GM12892 (cell line): ENCODE measurements at regions not wholly inside any gene's neighbourhood (a gene's known extent, or its start where the extent isn't known, plus 50 kb on each side); places are given as distances from the start of the nearest gene placed in this dataset.

ENCODE experiments used
- DNase-seq: peaks from one replicate; pipeline ENCODE4 v3.0.0; 2011; ENCODE audit not compliant: insufficient read length
- FAIRE-seq: peaks from 2 replicates; lab custom pipeline; 2011; peaks lifted over from hg19 to GRCh38; lab: Jason Lieb, UNC
- POLR2A ChIP-seq: IDR thresholded peaks from 2 replicates; pipeline ENCODE4 v1.6.1; 2011; ENCODE audit warnings: low read depth, low read length, control low read depth
- POLR2AphosphoS5 ChIP-seq: IDR thresholded peaks from 2 replicates; pipeline ENCODE4 v1.6.1; 2011; ENCODE audit warnings: low read depth, low read length, control low read depth
- TAF1 ChIP-seq: IDR thresholded peaks from 2 replicates; pipeline ENCODE4 v1.6.1; 2011; ENCODE audit warnings: low read depth, mild to moderate bottlenecking, control low read depth, low read length, borderline replicate concordance

DNA sequence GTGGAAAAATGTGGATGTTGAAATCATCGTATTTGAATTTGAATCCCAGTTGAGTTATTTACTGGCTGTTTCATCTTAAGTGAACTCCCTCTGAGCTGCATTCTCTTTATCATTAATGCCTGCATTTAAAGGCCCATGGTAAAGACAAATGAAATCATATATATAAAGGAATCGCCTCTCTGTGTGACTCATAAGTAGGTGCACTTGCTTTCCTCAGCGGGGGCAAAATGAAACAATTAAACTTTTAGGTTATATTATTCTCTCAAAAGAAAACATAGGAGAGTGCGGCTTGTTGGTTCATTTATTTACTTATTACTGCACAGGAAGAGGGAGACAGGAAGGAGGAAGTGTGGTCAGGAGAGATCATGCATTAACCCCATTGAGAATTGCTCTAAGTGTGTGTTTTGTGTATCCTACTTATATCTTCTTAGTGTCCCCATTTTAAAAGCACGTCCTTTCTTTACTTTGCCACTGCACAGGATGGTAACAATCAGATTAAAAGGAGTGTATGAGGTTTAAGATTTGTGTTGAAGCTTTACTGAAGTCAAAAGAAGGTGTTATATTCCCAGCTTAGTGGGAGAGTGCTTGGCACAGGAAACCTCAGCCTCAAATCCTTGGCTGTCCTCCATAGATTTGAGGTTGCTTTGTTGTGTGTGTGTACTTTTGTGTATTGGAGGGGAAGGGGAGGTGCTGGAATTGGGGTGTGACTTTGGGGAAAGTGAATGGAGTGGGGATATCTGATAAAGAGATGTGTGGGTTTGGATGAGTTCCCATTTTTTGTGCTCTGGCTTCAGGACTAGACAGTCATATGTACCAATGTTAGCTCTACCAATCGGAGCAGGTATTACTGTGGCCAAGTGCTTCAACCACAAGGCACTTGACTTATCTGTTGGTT is 595.8 kb upstream of the NR2F2 start:
- no peak for FAIRE-seq
- DNase-seq: no peak
- TF ChIP-seq POLR2AphosphoS5 (no peak), POLR2A (no peak), TAF1 (no peak)

GRCh38 chr15:95737060-95737459 is 593.4 kb upstream of the NR2F2 start:
- DNase-seq (no peak), FAIRE-seq (no peak)
- TF ChIP-seq POLR2AphosphoS5 (no peak), TAF1 (no peak), POLR2A (no peak)

DNA sequence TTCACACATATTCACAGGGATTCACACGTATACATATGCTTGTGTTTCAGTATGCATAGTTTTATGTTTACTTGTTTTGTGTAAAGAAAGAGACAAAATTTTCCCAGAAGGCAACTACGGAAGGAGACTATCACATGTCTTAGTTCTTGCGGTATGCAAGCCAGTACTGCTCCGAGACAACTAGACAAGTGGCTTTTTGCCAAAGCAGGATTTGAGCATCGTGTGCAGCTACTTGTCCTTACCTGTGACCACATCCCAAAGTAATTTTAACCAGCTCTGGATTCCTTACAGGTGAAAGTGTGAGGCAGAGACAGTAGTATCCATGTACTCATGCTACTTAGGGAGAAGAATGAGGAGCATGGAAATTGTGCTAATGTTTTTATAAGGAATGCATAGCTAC is 591.4 kb upstream of the NR2F2 start:
- no peak for FAIRE-seq
- TF ChIP-seq POLR2AphosphoS5 (no peak), POLR2A (no peak), TAF1 (no peak)
- no peak for DNase-seq

DNA sequence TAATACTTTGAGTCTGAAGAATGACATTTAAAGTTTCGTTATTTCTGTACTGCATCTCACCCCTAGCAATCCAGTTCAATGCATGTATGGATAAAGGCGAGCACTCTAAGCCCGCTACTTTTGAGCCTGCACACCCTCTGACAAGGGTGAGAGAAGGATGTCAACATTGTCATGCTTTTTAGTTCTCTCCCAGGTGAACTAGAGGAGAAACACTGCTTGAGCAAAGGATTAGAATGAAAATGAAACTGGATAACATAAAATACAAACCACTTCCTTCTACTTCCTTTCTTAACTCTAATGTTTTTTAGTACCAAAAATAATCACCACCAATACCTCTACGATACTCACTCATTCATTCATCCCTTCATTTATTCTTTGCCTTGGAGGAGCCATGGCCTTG is 588.7 kb upstream of the NR2F2 start:
- no peak for FAIRE-seq
- TF ChIP-seq POLR2A (no peak), POLR2AphosphoS5 (no peak), TAF1 (no peak)
- no peak for DNase-seq

DNA sequence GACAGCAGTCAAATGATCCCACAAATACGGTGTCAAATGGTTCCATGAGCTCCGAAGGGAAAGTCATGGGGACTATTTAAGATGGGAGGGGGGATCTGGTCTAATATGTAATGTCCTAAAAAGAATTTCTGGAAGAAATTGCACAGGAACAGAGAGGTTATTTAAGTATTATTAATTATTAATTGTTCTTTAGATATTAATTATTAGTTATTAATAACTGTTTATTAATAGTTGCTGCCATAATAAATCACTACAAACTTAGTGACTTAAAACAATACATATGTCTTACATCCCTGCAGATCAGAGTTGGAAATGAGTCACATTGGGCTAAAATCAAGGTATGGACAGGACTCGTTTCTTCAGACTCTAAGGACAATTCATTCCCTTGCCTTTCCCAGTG is 588.2 kb upstream of the NR2F2 start:
- no peak for DNase-seq
- TF ChIP-seq TAF1 (no peak), POLR2AphosphoS5 (no peak), POLR2A (no peak)
- no peak for FAIRE-seq

DNA sequence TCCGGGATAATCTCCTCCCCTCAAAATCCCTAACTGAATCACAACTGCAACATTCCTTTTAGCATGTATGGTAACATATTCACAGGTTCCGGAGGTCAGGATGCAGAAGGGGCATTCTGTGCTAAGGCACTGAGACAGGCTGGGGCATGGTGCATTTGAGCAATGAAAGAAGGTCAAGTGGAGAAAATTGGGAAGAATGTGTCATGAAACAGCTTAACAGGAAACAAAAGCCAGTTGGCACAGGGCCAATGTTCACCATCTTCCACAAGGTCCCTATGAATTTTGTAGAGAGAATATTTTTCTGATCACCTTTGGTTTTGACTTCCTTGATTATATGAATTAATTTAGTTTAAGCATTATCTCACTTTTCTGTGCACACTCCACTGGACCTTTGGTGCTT is 587.7 kb upstream of the NR2F2 start:
- FAIRE-seq: no peak
- TF ChIP-seq POLR2AphosphoS5: no peak
- no peak for TF ChIP-seq POLR2A
- TF ChIP-seq TAF1: no peak
- no peak for DNase-seq

DNA sequence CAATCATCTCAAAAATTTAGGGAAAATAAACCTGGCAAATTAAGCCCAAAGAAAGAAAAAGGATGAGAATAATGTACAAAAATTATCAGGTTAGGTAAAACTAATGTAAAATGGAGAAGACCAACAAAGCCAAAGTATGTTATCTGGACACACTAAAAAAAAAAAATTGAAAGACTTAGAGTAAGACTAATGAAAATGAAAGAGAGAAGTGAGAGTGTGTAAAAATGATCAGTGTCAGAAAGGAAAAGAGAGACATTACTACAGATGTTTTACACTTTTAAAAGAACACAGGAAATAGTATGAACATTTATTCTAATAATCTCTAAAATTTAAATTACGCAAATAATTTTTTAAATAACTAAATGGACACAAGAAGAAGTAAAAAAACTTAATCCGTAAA is 573.3 kb upstream of the NR2F2 start:
- FAIRE-seq (no peak), DNase-seq (no peak)
- TF ChIP-seq POLR2AphosphoS5: no peak
- TF ChIP-seq POLR2A: no peak
- no peak for TF ChIP-seq TAF1

DNA sequence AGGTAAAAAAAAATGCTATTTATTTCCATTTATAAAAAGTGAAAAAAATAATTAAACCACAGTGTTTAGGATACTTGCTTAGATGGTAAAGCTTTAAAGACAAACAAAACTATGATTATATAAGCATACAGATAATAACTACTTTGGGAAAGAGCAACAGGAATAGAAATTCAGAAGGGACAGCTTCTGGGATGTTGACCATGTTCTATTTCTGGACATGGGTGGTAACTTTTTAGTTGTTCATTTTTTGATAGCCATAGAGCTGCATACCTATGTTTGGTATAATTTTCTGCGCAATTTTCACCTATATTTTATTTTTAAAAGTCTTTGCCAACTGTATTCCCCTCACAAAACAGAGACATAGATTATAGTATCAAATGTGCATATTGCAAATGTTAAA is 572.0 kb upstream of the NR2F2 start:
- no peak for FAIRE-seq
- TF ChIP-seq POLR2A: no peak
- no peak for TF ChIP-seq POLR2AphosphoS5
- TF ChIP-seq TAF1: no peak

DNA sequence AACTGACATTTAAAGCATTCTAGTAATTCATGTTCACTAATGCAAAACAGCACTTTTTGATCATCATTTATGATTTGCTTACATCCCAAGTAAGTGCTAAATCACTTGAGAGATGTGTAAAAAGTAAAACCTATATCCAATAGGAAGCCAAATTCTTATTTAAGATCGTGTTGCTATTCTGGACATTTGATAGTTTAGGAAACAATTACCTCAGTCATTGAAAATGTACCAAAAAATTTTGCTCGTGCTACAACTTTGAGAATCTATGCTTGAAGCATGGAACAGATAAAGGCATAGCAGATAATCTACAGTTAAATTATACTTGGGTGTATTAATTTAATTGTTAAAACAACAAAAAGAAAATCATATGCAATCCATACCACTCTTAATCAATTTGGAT is 571.6 kb upstream of the NR2F2 start:
- DNase-seq (no peak), FAIRE-seq (no peak)
- TF ChIP-seq POLR2A: no peak
- TF ChIP-seq TAF1: no peak
- no peak for TF ChIP-seq POLR2AphosphoS5

More for the DNA sequence above, 572.0 kb upstream of the NR2F2 start:
- DNase-seq: no peak

GRCh38 chr15:95760508-95760907 is 570.0 kb upstream of the NR2F2 start:
- FAIRE-seq: no peak
- no peak for DNase-seq
- TF ChIP-seq TAF1: no peak
- no peak for TF ChIP-seq POLR2A
- no peak for TF ChIP-seq POLR2AphosphoS5

- DNase-seq: no peak
- TF ChIP-seq TAF1 (no peak), POLR2A (no peak), POLR2AphosphoS5 (no peak)
- no peak for FAIRE-seq
Observed at GRCh38 chr15:95761501-95762165, 568.9 kb upstream of the NR2F2 start.
